ENCODE measurements at regions not wholly inside any gene's neighbourhood (a gene's known extent, or its start where the extent isn't known, plus 50 kb on each side); places are given as distances from the start of the nearest gene placed in this dataset.
A peak's percentile ranks its signal among the peaks of the same experiment; 100 is the strongest.

DNA sequence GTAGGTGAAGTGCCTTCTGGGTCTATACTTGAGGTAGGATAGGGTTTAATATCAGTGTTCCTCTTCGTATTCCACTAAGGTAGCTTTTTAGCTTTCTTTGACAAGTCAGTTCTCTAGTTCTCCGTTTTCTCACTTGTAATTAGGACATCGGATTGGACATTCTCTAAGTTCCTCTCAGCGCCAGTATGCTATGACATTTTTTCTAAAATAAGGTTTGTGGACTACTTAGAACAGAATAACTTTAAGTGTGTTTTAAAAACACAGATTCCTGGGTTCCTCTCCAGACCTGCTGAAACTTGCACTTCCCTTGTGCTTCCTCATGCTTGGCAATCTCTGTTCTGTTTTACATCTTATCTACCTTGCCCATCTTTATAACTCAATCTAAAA, 69.3 kb upstream of the YWHAQ start:
- DNase-seq (ENCODE audit: low read depth in 1 of 2, low spot score in 2 of 2), result no peak
- H3K27ac ChIP-seq, result no peak overlapping the region

DNA sequence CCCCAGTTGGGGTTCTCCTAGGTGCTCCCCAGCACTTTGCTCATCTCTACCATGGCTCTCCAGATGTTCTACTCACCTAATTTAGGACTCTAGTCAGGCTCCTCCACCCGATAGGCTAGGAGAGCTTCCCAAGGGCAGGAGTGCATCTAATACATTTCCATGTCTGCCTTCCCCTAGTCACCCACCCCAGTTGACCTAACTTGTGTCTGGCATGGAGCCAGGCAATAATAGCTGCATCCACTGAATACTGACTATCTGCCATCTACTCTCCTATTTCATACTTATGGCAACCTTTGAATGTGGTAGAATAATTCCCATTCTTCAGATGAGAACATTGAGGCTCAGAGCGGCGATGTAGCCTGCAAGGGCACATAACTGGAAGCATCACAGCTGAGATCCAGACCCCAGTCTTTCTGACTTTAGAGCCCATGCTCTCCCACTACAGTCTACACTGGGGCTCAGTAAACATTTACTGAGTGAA, 71.8 kb upstream of the YWHAQ start:
- H3K4me3 ChIP-seq, result no peak overlapping the region
- no peaks in the 10 kb centered on the region for H3K27me3 ChIP-seq (replicated peaks)
- no peak for DNase-seq (ENCODE audit: low read depth in 1 of 2, low spot score in 2 of 2)
- H3K36me3 ChIP-seq, result no peaks in the 10 kb centered on the region
- H3K4me1 ChIP-seq (replicated peaks), result peaks cover 31% of the 10 kb centered on the region
- H3K9me3 ChIP-seq (replicated peaks), result no peaks in the 10 kb centered on the region
- H3K27ac ChIP-seq, result peak overlapping the region; percentile 9

More for the DNA sequence above, 69.3 kb upstream of the YWHAQ start:
- Histone ChIP-seq H3K36me3 (no peaks in the 10 kb centered on the region), H3K4me1 (replicated peaks) (peaks cover 27% of the 10 kb centered on the region), H3K27me3 (replicated peaks) (no peaks in the 10 kb centered on the region), H3K4me3 (no peak overlapping the region), H3K9me3 (replicated peaks) (no peaks in the 10 kb centered on the region)

DNA sequence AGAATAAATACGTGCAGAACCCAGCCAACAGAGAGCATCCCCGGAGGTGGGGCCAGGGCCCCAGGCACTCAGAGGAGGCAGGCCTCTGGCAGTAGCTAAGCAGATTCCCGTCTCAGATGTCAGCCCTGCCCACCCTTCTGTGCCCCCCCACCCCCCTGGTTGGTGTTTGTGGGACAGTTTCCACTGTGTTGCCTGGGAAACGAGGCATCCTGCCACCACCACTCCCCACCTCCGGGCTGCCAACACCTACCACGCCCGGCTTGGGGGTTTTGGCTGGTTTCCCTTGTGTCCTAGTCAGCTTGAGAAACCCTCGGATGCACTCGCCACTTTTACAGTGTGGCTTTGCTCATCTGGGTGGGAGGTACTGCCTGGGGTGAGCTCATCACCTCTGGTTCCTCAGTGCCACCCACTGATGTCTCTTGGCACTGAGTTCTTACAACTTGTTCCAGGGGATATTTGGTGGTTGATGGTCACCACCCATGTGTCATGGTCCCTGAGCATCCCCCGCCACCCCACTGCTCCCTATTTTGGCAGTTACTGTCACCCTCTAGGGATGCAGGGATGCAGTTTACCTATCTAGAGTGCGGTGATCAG, 72.4 kb upstream of the YWHAQ start:
- Histone ChIP-seq H3K4me1 (replicated peaks) (peaks cover 31% of the 10 kb centered on the region), H3K36me3 (no peaks in the 10 kb centered on the region), H3K27me3 (replicated peaks) (no peaks in the 10 kb centered on the region), H3K9me3 (replicated peaks) (no peaks in the 10 kb centered on the region; the same call in 1 of the 2 replicates), H3K4me3 (no peak overlapping the region), H3K27ac (peak overlapping the region; percentile 9)
- DNase-seq (ENCODE audit: low read depth in 1 of 2, low spot score in 2 of 2), result peak; percentile 75 to 82

DNA sequence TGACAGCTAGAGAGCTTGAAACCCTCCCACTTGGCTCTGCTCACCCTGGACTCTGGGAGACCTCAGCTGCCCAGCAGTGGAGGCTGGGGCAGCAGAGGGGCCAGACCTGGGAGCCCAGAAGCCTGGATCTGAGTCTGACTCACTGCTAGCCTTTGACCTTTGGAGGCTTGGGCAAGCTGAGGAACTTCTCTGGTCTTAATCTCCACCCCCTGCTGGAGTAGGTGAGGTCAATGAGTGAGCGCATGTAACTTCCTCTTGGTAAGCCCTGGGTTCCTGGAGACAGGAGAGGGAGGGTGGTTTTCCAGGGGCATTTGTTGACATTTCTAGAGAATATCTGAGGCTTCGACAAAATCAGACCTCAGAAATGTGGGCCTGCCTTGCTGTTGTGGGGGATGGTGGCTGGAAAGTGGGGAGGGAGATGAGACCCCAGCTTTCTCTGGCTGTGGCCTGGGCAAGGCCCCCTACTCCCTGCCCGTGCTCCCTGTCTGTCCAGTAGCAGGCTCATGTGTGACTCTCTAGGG, 73.0 kb upstream of the YWHAQ start:
- H3K4me1 ChIP-seq (replicated peaks), result peaks cover 31% of the 10 kb centered on the region
- H3K27ac ChIP-seq, result peak overlapping the region; percentile 9
- H3K36me3 ChIP-seq, result no peaks in the 10 kb centered on the region
- no peaks in the 10 kb centered on the region for H3K27me3 ChIP-seq (replicated peaks)
- H3K9me3 ChIP-seq (replicated peaks), result no peaks in the 10 kb centered on the region; the same call in 1 of the 2 replicates
- H3K4me3 ChIP-seq, result no peak overlapping the region
- peak in 1 of 2 experiments; percentile 44 for DNase-seq (ENCODE audit: low read depth in 1 of 2, low spot score in 2 of 2)

DNA sequence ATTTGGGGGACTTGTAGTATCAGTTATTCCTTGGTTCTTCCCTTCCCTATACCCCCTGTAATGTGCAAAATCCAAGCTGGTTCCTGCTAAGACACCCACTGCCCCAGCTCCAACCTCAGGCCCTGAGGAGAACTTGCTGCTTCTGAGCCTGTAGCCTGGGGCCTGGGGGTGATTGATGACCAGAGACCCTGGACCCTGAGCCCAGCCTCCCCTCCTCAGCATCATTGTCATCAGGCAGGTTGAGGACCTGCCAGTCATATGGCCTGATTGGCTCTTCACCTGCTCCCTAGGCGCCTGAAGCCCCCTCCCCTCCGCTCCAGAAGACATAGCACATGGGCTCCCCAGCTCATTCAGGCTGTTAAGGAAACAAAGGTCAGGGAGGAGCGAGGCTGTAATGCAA, 73.8 kb upstream of the YWHAQ start:
- no peaks in the 10 kb centered on the region for H3K36me3 ChIP-seq
- H3K4me3 ChIP-seq, result no peak overlapping the region
- no peak for DNase-seq (ENCODE audit: low read depth in 1 of 2, low spot score in 2 of 2)
- no peaks in the 10 kb centered on the region; the same call in 1 of the 2 replicates for H3K9me3 ChIP-seq (replicated peaks)
- no peaks in the 10 kb centered on the region for H3K27me3 ChIP-seq (replicated peaks)
- no peak overlapping the region for H3K27ac ChIP-seq
- peaks cover 26% of the 10 kb centered on the region for H3K4me1 ChIP-seq (replicated peaks)

DNA sequence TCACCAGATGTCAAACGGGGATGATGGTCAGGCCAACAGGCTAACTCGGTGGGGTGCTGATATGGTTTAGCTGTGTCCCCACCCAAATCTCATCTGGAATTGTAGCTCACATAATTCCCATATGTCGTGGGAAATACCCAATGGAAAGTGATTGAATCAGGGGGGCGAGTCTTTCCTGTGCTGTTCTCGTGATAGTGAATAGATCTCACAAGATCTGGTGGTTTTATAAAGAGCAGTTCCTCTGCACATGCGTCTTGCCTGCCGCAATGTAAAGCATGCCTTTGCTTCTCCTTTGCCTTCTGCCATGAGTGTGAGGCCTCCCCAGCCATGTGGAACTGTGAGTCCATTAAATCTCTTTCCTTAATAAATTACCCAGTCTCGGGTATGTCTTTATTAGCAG, 74.4 kb upstream of the YWHAQ start:
- Histone ChIP-seq H3K9me3 (replicated peaks) (no peaks in the 10 kb centered on the region; the same call in 1 of the 2 replicates), H3K36me3 (no peaks in the 10 kb centered on the region), H3K4me3 (no peak overlapping the region), H3K4me1 (replicated peaks) (peaks cover 22% of the 10 kb centered on the region), H3K27ac (no peak overlapping the region), H3K27me3 (replicated peaks) (no peaks in the 10 kb centered on the region)
- DNase-seq (ENCODE audit: low read depth in 1 of 2, low spot score in 2 of 2), result no peak

DNA sequence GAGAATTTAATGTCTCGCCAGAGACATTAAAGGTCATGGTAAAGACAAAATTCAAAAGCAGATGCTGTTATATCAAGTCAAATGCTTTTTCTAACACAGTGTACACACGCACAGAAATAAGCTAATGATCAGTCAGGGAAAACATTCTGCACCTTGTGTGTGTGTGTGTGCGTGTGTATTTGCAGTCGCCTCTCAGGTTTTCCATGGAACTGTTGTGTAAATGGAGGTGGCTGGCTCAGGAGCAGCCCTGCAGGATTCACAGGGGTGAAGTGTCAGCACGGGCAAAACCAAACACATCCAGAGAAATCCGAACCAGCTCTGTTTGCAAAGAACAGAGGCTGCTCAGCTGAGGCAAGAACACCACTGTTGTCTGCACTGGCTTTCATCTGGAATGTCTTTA, 76.2 kb upstream of the YWHAQ start:
- no peak overlapping the region for H3K4me3 ChIP-seq
- H3K9me3 ChIP-seq (replicated peaks), result no peaks in the 10 kb centered on the region; the same call in 1 of the 2 replicates
- no peaks in the 10 kb centered on the region for H3K27me3 ChIP-seq (replicated peaks)
- H3K4me1 ChIP-seq (replicated peaks), result peaks cover 22% of the 10 kb centered on the region
- H3K27ac ChIP-seq, result no peak overlapping the region
- DNase-seq (ENCODE audit: low read depth in 1 of 2, low spot score in 2 of 2), result no peak
- no peaks in the 10 kb centered on the region for H3K36me3 ChIP-seq

DNA sequence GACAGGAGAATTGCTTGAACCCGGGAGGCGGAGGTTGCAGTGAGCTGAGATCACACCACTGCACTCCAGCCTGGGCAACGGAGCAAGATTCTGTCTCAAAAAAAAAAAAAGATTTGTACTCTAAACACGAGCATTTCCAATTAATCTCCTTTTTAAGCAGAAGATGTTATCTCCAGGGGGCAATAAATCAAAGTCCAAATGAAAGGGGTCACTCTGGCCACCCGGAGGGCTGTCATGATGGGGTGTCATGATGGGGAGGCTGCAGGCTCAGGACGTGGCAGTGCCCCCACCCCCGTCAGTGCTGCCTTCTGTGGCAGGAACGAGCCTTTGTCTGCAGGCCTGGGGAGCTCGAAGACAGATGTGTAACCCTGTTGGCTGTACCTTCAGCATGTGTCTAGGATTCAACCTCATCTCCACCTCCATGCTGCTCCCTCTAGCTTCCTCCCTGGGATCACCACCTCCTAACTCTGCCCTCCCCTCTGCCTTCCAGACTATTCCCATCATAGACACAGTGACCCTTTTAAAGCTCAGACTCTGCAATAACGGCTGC, 76.9 kb upstream of the YWHAQ start:
- no peaks in the 10 kb centered on the region for H3K36me3 ChIP-seq
- peaks cover 19% of the 10 kb centered on the region for H3K4me1 ChIP-seq (replicated peaks)
- no peak overlapping the region for H3K4me3 ChIP-seq
- H3K27me3 ChIP-seq (replicated peaks), result no peaks in the 10 kb centered on the region
- no peaks in the 10 kb centered on the region; the same call in 1 of the 2 replicates for H3K9me3 ChIP-seq (replicated peaks)
- no peak for DNase-seq (ENCODE audit: low read depth in 1 of 2, low spot score in 2 of 2)
- no peak overlapping the region for H3K27ac ChIP-seq

DNA sequence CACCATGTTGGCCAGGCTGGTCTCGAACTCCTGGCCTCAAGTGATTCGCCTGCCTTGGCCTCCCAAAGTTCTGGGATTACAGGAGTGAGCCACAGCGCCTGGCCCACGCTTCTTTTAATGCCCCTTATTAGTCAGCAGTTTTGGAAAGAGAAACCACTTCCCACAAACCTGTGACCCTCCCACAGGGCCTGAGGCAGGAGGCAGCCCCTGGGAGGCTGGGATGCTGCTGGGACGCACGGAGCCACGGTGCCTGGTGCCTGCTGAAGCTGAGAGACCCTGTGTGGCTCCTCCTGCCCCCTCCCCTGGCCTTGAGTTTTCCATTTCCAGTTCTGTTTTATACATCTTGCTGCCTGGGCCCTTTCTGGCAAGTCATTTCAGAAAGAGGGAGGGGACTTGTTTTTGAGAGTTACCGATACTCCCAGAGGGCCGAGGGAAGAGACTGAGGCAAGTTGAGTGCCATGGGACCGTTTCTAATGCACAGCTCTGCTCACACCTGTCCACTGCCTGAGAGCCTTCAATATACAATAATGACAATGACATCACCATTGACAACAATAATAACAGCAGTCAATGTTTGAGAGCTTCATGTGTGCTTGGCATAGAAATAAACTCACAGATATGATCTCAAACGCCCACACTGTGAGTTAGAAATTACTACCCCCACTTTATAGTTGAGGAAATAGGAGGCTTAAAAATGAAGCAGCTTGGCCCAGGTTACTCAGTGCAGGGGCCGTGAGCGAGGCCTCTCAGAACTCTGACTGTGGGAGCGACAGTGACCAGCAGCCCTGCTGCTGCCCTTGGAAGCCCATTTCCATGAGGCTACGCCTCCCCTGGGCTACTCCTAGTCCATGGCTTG, 78.1 kb upstream of the YWHAQ start:
- no peaks in the 10 kb centered on the region; the same call in 1 of the 2 replicates for H3K9me3 ChIP-seq (replicated peaks)
- no peaks in the 10 kb centered on the region for H3K36me3 ChIP-seq
- H3K4me3 ChIP-seq, result no peak overlapping the region
- no peaks in the 10 kb centered on the region for H3K27me3 ChIP-seq (replicated peaks)
- H3K27ac ChIP-seq, result no peak overlapping the region
- no peak for DNase-seq (ENCODE audit: low read depth in 1 of 2, low spot score in 2 of 2)
- H3K4me1 ChIP-seq (replicated peaks), result peaks cover 6% of the 10 kb centered on the region

DNA sequence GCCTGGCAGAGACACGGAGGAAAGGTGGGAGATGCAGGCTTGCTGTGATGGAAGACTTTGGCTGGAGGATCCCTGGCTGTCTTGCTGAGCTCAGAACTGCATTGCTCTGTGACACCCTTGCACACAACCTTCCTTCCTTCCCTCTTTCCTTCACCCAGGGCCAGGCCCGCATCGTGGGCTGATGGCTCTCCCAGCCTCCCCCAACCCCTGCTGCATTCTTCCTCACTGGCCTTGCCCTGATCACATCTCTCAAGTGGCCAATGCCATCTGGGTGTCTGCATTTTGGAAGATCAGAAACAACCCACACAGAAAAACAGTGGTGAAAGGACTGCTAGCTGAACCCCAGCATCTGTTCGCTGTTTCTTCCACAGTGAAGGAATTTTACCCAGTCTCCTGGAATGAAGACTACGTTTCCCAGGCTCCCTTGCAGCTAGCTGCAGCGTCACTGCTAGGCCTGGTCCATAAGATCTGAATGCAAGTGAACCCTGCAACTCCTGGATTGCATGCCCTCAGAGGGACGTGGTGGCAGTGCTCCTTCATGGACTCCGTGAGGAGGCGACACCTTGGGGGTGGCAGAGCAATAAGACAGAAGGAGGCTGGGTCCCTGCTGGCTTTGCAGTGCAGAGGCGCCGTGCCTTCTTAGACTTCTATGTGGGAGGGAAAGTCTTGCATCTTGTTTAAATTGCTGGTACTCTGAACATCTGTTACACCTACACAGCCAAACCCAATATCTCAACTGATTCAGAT, 78.9 kb upstream of the YWHAQ start:
- Histone ChIP-seq H3K36me3 (no peaks in the 10 kb centered on the region), H3K9me3 (replicated peaks) (no peaks in the 10 kb centered on the region; the same call in 1 of the 2 replicates), H3K4me3 (no peak overlapping the region), H3K27me3 (replicated peaks) (no peaks in the 10 kb centered on the region), H3K27ac (no peak overlapping the region), H3K4me1 (replicated peaks) (0 out of 2 replicates have a peak, but pooled peaks cover 4% of the 10 kb centered on the region)
- no peak for DNase-seq (ENCODE audit: low read depth in 1 of 2, low spot score in 2 of 2)

DNA sequence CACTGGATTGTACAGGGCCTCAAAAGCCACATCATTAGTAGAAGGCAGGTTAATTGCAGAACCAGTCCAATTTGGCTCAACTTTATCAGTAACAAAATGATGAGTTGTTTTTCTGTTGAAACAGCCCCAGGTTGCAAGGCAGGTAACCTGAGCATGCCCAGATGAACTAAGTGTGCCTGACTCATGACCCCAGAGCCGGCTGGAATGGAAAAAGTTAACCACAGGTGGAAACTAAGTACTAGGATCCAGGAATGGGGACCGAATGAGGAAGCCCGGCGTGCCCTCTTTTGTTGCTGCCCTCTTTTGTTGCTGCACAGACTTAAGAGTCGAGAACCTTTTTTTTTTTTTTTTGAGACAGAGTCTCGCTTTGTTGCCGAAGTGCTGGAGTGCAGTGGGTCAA, 79.5 kb upstream of the YWHAQ start:
- no peak for DNase-seq (ENCODE audit: low read depth in 1 of 2, low spot score in 2 of 2)
- no peaks in the 10 kb centered on the region for H3K36me3 ChIP-seq
- no peak overlapping the region for H3K4me3 ChIP-seq
- no peak overlapping the region for H3K27ac ChIP-seq
- 0 out of 2 replicates have a peak, but pooled peaks cover 4% of the 10 kb centered on the region for H3K4me1 ChIP-seq (replicated peaks)
- H3K27me3 ChIP-seq (replicated peaks), result no peaks in the 10 kb centered on the region
- no peaks in the 10 kb centered on the region; the same call in 1 of the 2 replicates for H3K9me3 ChIP-seq (replicated peaks)

DNA sequence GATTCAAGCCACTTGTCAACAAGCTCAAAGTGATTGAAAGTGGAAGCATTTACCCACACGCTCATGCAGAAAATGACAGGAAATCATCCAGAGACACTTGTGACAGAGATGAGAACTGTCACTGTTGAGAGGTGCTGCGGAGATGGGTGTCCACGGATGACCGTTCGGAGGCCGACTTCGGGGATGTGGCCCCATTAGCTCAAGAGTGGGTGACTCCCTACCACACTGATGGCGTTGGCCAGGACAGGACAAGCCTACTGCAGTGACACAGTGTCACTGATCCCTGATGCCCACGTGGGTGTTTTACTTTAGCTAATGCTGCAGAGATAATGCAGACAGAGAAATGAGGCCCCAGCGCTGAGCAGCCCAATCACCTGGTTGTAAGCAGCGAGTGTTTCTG, 81.5 kb upstream of the YWHAQ start:
- H3K4me1 ChIP-seq (replicated peaks), result no peaks in the 10 kb centered on the region
- no peak overlapping the region for H3K4me3 ChIP-seq
- no peak overlapping the region for H3K27ac ChIP-seq
- no peak for DNase-seq (ENCODE audit: low read depth in 1 of 2, low spot score in 2 of 2)
- H3K36me3 ChIP-seq, result no peaks in the 10 kb centered on the region
- H3K27me3 ChIP-seq (replicated peaks), result no peaks in the 10 kb centered on the region
- no peaks in the 10 kb centered on the region; the same call in 1 of the 2 replicates for H3K9me3 ChIP-seq (replicated peaks)

DNA sequence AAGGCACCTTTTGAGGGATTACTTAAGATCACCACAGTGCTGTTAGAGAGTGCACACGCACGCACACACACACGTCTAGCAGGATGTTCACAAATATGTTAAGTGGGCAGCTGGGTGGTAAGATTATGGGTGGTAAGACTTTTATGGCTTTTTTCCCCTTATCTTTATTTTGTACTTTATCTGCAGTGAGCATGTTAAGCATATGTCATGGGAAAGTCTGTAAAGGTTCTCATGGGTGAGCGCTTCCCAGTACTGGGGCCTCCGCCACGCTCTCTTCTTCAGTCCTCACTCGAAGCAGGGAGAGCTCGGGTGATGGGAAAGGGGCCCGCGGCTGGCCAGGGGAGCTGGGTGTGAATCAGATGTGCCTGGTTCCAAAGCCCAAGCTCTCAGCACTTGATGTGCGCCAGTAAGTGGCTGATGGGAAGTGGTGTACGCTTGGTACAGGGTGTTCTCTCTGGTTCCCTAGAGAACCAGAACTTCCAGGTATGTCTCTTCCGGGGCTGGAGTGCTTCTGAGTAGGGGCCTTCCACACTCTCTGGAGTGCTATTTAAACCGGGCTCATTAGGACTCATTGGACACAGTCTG, 83.9 kb upstream of the YWHAQ start:
- H3K27me3 ChIP-seq (replicated peaks), result no peaks in the 10 kb centered on the region
- H3K27ac ChIP-seq, result no peak overlapping the region
- no peak overlapping the region for H3K4me3 ChIP-seq
- no peaks in the 10 kb centered on the region for H3K4me1 ChIP-seq (replicated peaks)
- no peaks in the 10 kb centered on the region for H3K9me3 ChIP-seq (replicated peaks)
- no peaks in the 10 kb centered on the region for H3K36me3 ChIP-seq
- DNase-seq (ENCODE audit: low read depth in 1 of 2, low spot score in 2 of 2), result no peak
